H9 (cell line): ENCODE measurements at regions not wholly inside any gene's neighbourhood (a gene's known extent, or its start where the extent isn't known, plus 50 kb on each side); places are given as distances from the start of the nearest gene placed in this dataset.

Experiments
- DNase-seq: peaks from one replicate; pipeline ENCODE4 v3.0.0-alpha.2; 2017
- H2AFZ ChIP-seq: one replicate; pipeline ENCODE4 v1.6.1; 2013; ENCODE audit warnings: mild to moderate bottlenecking, low read length, control low read depth, moderate library complexity
- H2AK5ac ChIP-seq: 2 replicates; pipeline ENCODE4 v1.6.1; 2013; ENCODE audit warnings: low read length, control low read depth, mixed read lengths; ENCODE audit not compliant: insufficient read length
- H2BK120ac ChIP-seq: one replicate; pipeline ENCODE4 v1.6.1; 2013; ENCODE audit warnings: low read depth, mild to moderate bottlenecking, low read length, control low read depth, inconsistent platforms; ENCODE audit not compliant: poor library complexity, severe bottlenecking
- H2BK12ac ChIP-seq: 2 replicates; pipeline ENCODE4 v1.6.1; 2013; ENCODE audit warnings: low read length, control low read depth, mixed read lengths, low read depth; ENCODE audit not compliant: insufficient read length
- H2BK15ac ChIP-seq: 2 replicates; pipeline ENCODE4 v1.6.1; 2013; ENCODE audit warnings: low read depth, low read length, control low read depth
- H2BK20ac ChIP-seq: one replicate; pipeline ENCODE4 v1.6.1; 2013; ENCODE audit warnings: low read depth, mild to moderate bottlenecking, low read length, control low read depth, inconsistent platforms; ENCODE audit not compliant: poor library complexity, severe bottlenecking
- H2BK5ac ChIP-seq: 2 replicates; pipeline ENCODE4 v1.6.1; 2013; ENCODE audit warnings: low read length, control low read depth, mixed read lengths; ENCODE audit not compliant: insufficient read length
- H3K14ac ChIP-seq: 2 replicates; pipeline ENCODE4 v1.6.1; 2013; ENCODE audit warnings: low read length, control low read depth; ENCODE audit not compliant: insufficient read depth
- H3K18ac ChIP-seq: 2 replicates; pipeline ENCODE4 v1.6.1; 2013; ENCODE audit warnings: low read depth, mild to moderate bottlenecking, mixed read lengths, low read length, control low read depth; ENCODE audit not compliant: insufficient read length
- H3K23ac ChIP-seq: 2 replicates; pipeline ENCODE4 v1.6.1; 2013; ENCODE audit warnings: low read length, control low read depth, mixed read lengths, low read depth; ENCODE audit not compliant: insufficient read length
- H3K23me2 ChIP-seq: 2 replicates; pipeline ENCODE4 v1.6.1; 2013; ENCODE audit warnings: low read depth, mild to moderate bottlenecking, mixed read lengths, low read length, control low read depth; ENCODE audit not compliant: insufficient read length, poor library complexity, severe bottlenecking
- H3K27ac ChIP-seq: 2 replicates; pipeline ENCODE4 v1.5.1; 2013; ENCODE audit warnings: low read length, control low read depth, mixed read lengths, low read depth; ENCODE audit not compliant: insufficient read length
- H3K27me3 ChIP-seq: 2 replicates; pipeline ENCODE4 v1.6.1; 2013; ENCODE audit warnings: low read length, control low read depth, inconsistent platforms; ENCODE audit not compliant: insufficient read depth
- H3K4ac ChIP-seq: 2 replicates; pipeline ENCODE4 v1.6.1; 2013; ENCODE audit warnings: low read depth, mild to moderate bottlenecking, control low read depth, inconsistent platforms, low read length, moderate library complexity
- H3K4me1 ChIP-seq: 2 replicates; pipeline ENCODE4 v1.6.1; 2013; ENCODE audit warnings: low read length, control low read depth, inconsistent platforms; ENCODE audit not compliant: insufficient read depth
- H3K4me2 ChIP-seq: 2 replicates; pipeline ENCODE4 v1.6.1; 2013; ENCODE audit warnings: low read length, control low read depth, mixed read lengths; ENCODE audit not compliant: insufficient read length, insufficient read depth
- H3K56ac ChIP-seq: 2 replicates; pipeline ENCODE4 v1.6.1; 2013; ENCODE audit warnings: low read depth, mild to moderate bottlenecking, mixed read lengths, low read length, control low read depth; ENCODE audit not compliant: insufficient read length
- H3K79me1 ChIP-seq: 2 replicates; pipeline ENCODE4 v1.6.1; 2013; ENCODE audit warnings: low read depth, mild to moderate bottlenecking, moderate library complexity, low read length, control low read depth, inconsistent platforms; ENCODE audit not compliant: insufficient read depth, poor library complexity, severe bottlenecking
- H3K79me2 ChIP-seq: 2 replicates; pipeline ENCODE4 v1.6.1; 2013; ENCODE audit warnings: low read length, control low read depth, inconsistent platforms; ENCODE audit not compliant: insufficient read depth
- H3K9ac ChIP-seq: 2 replicates; pipeline ENCODE4 v1.6.1; 2013; ENCODE audit warnings: low read length, control low read depth, mixed read lengths; ENCODE audit not compliant: insufficient read length; ENCODE audit errors: extremely low read depth
- H3K9me3 ChIP-seq: one replicate; pipeline ENCODE4 v1.6.1; 2013; ENCODE audit warnings: low read depth, low read length, inconsistent platforms; ENCODE audit not compliant: control insufficient read depth
- H3T11ph ChIP-seq: one replicate; pipeline ENCODE4 v1.6.1; 2013; ENCODE audit warnings: mild to moderate bottlenecking, low read length, control low read depth, inconsistent platforms
- H4K20me1 ChIP-seq: one replicate; pipeline ENCODE4 v1.6.1; 2013; ENCODE audit not compliant: control insufficient read depth, insufficient read length, insufficient read depth
- H4K5ac ChIP-seq: 2 replicates; pipeline ENCODE4 v1.6.1; 2013; ENCODE audit warnings: low read depth, mild to moderate bottlenecking, mixed read lengths, low read length, control low read depth; ENCODE audit not compliant: insufficient read length
- H4K8ac ChIP-seq: replicated peaks from 2 replicates; pipeline ENCODE4 v1.6.1; 2013; ENCODE audit warnings: low read length, control low read depth, mixed read lengths, low read depth; ENCODE audit not compliant: insufficient read length
- H4K91ac ChIP-seq: 2 replicates; pipeline ENCODE4 v1.6.1; 2013; ENCODE audit warnings: low read depth, mild to moderate bottlenecking, moderate library complexity, mixed read lengths, low read length, control low read depth; ENCODE audit not compliant: insufficient read length
- H3K27ac Mint-ChIP-seq, 3 experiments: 2 replicates in 2 of 3; 3 replicates in 1 of 3; pipeline ENCODE4 v1.8.0; 2020 to 2021; ENCODE audit warnings: mixed read lengths in 3 of 3, mild to moderate bottlenecking in 1 of 3, moderate library complexity in 1 of 3
- H3K27me3 Mint-ChIP-seq: 2 replicates; pipeline ENCODE4 v1.8.0; 2021; ENCODE audit warnings: low read depth, mild to moderate bottlenecking, moderate library complexity, mixed read lengths
- H3K36me3 Mint-ChIP-seq, 3 experiments: 2 replicates in 2 of 3; 3 replicates in 1 of 3; pipeline ENCODE4 v1.8.0; 2020 to 2021; ENCODE audit warnings: low read depth in 3 of 3, mixed read lengths in 3 of 3; ENCODE audit not compliant: insufficient read depth in 1 of 3
- H3K4me1 Mint-ChIP-seq, 2 experiments: 2 replicates each; pipeline ENCODE4 v1.8.0; 2020; ENCODE audit warnings: mixed read lengths in 2 of 2
- H3K4me3 Mint-ChIP-seq, 2 experiments: 2 replicates in 1 of 2; 3 replicates in 1 of 2; pipeline ENCODE4 v1.8.0; 2020 to 2021; ENCODE audit warnings: mild to moderate bottlenecking in 2 of 2, mixed read lengths in 2 of 2, moderate library complexity in 1 of 2
- H3K9me3 Mint-ChIP-seq, 2 experiments: 2 replicates in 1 of 2; 3 replicates in 1 of 2; pipeline ENCODE4 v1.8.0; 2020; ENCODE audit warnings: mild to moderate bottlenecking in 2 of 2, mixed read lengths in 2 of 2, moderate library complexity in 1 of 2
- CTCF ChIP-seq: fragments of 200-600 bp; sonication (generic); conservative IDR thresholded peaks from 3 replicates; pipeline ENCODE4 v1.8.0; 2021; ENCODE audit warnings: antibody characterized with exemption, mild to moderate bottlenecking
- WGBS: extraction: QIAGEN DNeasy Blood & Tissue Kit; methylation state at CpG from one replicate; pipeline ENCODE4 v1.1.7; 2013; ENCODE audit warnings: missing lambda C conversion rate, low lambda C conversion rate, mixed read lengths; ENCODE audit not compliant: insufficient read length; ENCODE audit errors: extremely low coverage; 5-methylcytosine and 5-hydroxymethylcytosine counted together

GRCh38 chr3:64438066-64438465, 212.8 kb upstream of the PRICKLE2 start:
- H3K27ac ChIP-seq: no peak overlapping the region
- no peak overlapping the region for H3K18ac ChIP-seq
- no peak for TF ChIP-seq CTCF
- no peaks in the 10 kb centered on the region for H4K20me1 ChIP-seq
- H4K91ac ChIP-seq: no peak overlapping the region
- H3T11ph ChIP-seq: no peak overlapping the region
- WGBS: no CpG with 5 or more reads among the region's 1 CpG
- Mint-ChIP-seq H3K27me3 (peaks cover 2% of the 10 kb centered on the region; the same call in 1 of the 2 replicates), H3K27ac (no peak overlapping the region), H3K4me1 (peaks cover 21 to 37% of the 10 kb centered on the region in 2 experiments), H3K4me3 (no peak overlapping the region), H3K9me3 (peaks cover 20 to 28% of the 10 kb centered on the region in 2 experiments), H3K36me3 (peaks cover 13 to 29% (median 22%) of the 10 kb centered on the region in 3 experiments)
- no peak overlapping the region for H3K56ac ChIP-seq
- H3K4ac ChIP-seq: no peak overlapping the region
- no peaks in the 10 kb centered on the region for H3K79me1 ChIP-seq
- H4K5ac ChIP-seq: no peak overlapping the region
- H3K9me3 ChIP-seq: no peaks in the 10 kb centered on the region
- H3K9ac ChIP-seq: no peak overlapping the region
- H2AK5ac ChIP-seq: no peak overlapping the region
- no peak overlapping the region for H2BK20ac ChIP-seq
- H2BK5ac ChIP-seq: no peak overlapping the region
- H2BK120ac ChIP-seq: no peak overlapping the region
- no peak overlapping the region for H4K8ac ChIP-seq
- H3K27me3 ChIP-seq: no peaks in the 10 kb centered on the region
- no peak overlapping the region for H2BK15ac ChIP-seq
- no peak overlapping the region for H3K23ac ChIP-seq
- no peak for DNase-seq
- H3K4me1 ChIP-seq: peaks cover 10% of the 10 kb centered on the region; the same call in 1 of the 2 replicates
- no peaks in the 10 kb centered on the region for H3K79me2 ChIP-seq
- H2AFZ ChIP-seq: no peak overlapping the region
- no peaks in the 10 kb centered on the region for H3K23me2 ChIP-seq
- H3K4me2 ChIP-seq: no peak overlapping the region
- H3K14ac ChIP-seq: no peak overlapping the region
- no peak overlapping the region for H2BK12ac ChIP-seq
